ENCODE measurements at regions not wholly inside any gene's neighbourhood (a gene's known extent, or its start where the extent isn't known, plus 50 kb on each side); places are given as distances from the start of the nearest gene placed in this dataset.
"Not testable (repeated sequence)": the region's sequence is repeated elsewhere in the genome, so short reads cannot be mapped to it uniquely, and the experiment has no call there.

- peak in 1 of 4 donors; percentile 4 for DNase-seq (ENCODE audit: low read depth in 4 of 4, low spot score in 2 of 4)
Observed at GRCh38 chr6:23784301-23784919, 341.6 kb upstream of the NRSN1 start.

GRCh38 chr6:23790756-23791155, 335.3 kb upstream of the NRSN1 start:
- no peak for DNase-seq (ENCODE audit: low read depth in 4 of 4, low spot score in 2 of 4)

GRCh38 chr6:23797041-23797440, 329.0 kb upstream of the NRSN1 start:
- DNase-seq (ENCODE audit: low read depth in 4 of 4, low spot score in 2 of 4): no peak

- DNase-seq (ENCODE audit: low read depth in 4 of 4, low spot score in 2 of 4): not testable (repeated sequence)
Observed at GRCh38 chr6:23804289-23804688, 321.7 kb upstream of the NRSN1 start.

- not testable (repeated sequence) for DNase-seq (ENCODE audit: low read depth in 4 of 4, low spot score in 2 of 4)
Observed at GRCh38 chr6:23821141-23821540, 304.9 kb upstream of the NRSN1 start.

- DNase-seq (ENCODE audit: low read depth in 4 of 4, low spot score in 2 of 4): no peak
Observed at GRCh38 chr6:23823421-23823820, 302.6 kb upstream of the NRSN1 start.

- no peak for DNase-seq (ENCODE audit: low read depth in 4 of 4, low spot score in 2 of 4)
Observed at GRCh38 chr6:23826572-23826971, 299.4 kb upstream of the NRSN1 start.

GRCh38 chr6:23828861-23829260, 297.2 kb upstream of the NRSN1 start:
- DNase-seq (ENCODE audit: low read depth in 4 of 4, low spot score in 2 of 4): no peak

- no peak for DNase-seq (ENCODE audit: low read depth in 4 of 4, low spot score in 2 of 4)
Observed at GRCh38 chr6:23841116-23841515, 284.9 kb upstream of the NRSN1 start.

- DNase-seq (ENCODE audit: low read depth in 4 of 4, low spot score in 2 of 4): no peak
Observed at GRCh38 chr6:23842760-23843159, 283.3 kb upstream of the NRSN1 start.

- DNase-seq (ENCODE audit: low read depth in 4 of 4, low spot score in 2 of 4): no peak
Observed at GRCh38 chr6:23851522-23851921, 274.5 kb upstream of the NRSN1 start.

- not testable (repeated sequence) for DNase-seq (ENCODE audit: low read depth in 4 of 4, low spot score in 2 of 4)
Observed at GRCh38 chr6:23853566-23854133, 272.4 kb upstream of the NRSN1 start.

GRCh38 chr6:23854154-23854553, 271.9 kb upstream of the NRSN1 start:
- not testable (repeated sequence) for DNase-seq (ENCODE audit: low read depth in 4 of 4, low spot score in 2 of 4)

GRCh38 chr6:23855497-23856116, 270.4 kb upstream of the NRSN1 start:
- no peak for DNase-seq (ENCODE audit: low read depth in 4 of 4, low spot score in 2 of 4)

- no peak for DNase-seq (ENCODE audit: low read depth in 4 of 4, low spot score in 2 of 4)
Observed at GRCh38 chr6:23870496-23870895, 255.5 kb upstream of the NRSN1 start.

GRCh38 chr6:23873161-23873560, 252.9 kb upstream of the NRSN1 start:
- no peak for DNase-seq (ENCODE audit: low read depth in 4 of 4, low spot score in 2 of 4)

GRCh38 chr6:23875006-23875405, 251.0 kb upstream of the NRSN1 start:
- no peak for DNase-seq (ENCODE audit: low read depth in 4 of 4, low spot score in 2 of 4)

- no peak for DNase-seq (ENCODE audit: low read depth in 4 of 4, low spot score in 2 of 4)
Observed at GRCh38 chr6:23879816-23880215, 246.2 kb upstream of the NRSN1 start.

- DNase-seq (ENCODE audit: low read depth in 4 of 4, low spot score in 2 of 4): no peak
Observed at GRCh38 chr6:23890543-23891227, 235.3 kb upstream of the NRSN1 start.

GRCh38 chr6:23905133-23905815, 220.7 kb upstream of the NRSN1 start:
- no peak for DNase-seq (ENCODE audit: low read depth in 4 of 4, low spot score in 2 of 4)

- no peak for DNase-seq (ENCODE audit: low read depth in 4 of 4, low spot score in 2 of 4)
Observed at GRCh38 chr6:23910420-23910819, 215.6 kb upstream of the NRSN1 start.
